ENCODE measurements at regions not wholly inside any gene's neighbourhood (a gene's known extent, or its start where the extent isn't known, plus 50 kb on each side); places are given as distances from the start of the nearest gene placed in this dataset.

DNA sequence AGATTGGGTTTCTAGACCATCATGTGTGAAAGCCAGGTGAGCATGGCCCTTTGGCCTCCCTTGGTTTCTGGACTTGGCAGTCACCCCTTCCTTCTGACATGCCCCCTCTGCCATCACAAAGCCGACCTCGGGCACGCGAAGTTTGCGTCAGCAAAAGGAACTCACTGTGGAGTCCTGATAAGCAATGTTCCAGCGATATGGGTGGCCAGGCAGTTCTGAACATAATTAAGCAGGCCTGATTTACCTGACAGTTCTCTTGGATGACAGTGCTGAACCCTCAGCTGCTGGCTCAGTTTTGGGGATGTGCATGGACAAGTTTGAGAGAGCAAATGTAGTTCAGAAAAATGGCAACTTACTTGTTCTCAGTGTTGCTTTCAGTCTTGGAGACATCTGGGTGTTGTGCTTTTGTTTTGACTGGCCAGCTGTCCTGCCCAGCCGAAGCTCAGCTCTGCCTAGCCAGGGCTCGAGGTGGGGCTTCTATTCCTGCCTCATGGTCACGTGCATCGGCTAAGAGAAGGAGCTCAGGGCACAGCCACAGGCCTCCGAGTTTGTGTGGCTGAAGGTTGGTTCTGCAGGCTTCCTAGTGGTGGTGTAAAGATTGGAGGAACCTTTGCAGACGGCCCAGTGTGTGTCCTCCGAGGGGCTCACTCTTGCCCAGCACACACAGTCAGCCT, 78.3 kb downstream of the CLDN34 start:
- H3K4me2 ChIP-seq (replicated peaks; ENCODE audit: low read depth, low read length, poor library complexity, severe bottlenecking) = no peak overlapping the region
- ATAC-seq (ENCODE audit: low read depth) (no peak), DNase-seq (no peak)
- ChIA-PET CTCF (interaction anchor here (1.0 to 1.2 kb wide), 2 partner anchors 74 to 162 kb away, joined by 3 to 4 read pairs; no protein-coding TSS in a partner anchor), POLR2A (no interaction called here)
- H3K36me3 ChIP-seq (replicated peaks in 1 of 2; ENCODE audit: control extremely low read depth in 1 of 2, control insufficient read depth in 1 of 2, extremely low read depth in 1 of 2, insufficient read depth in 2 of 2, low read length in 1 of 2) = no peaks in the 10 kb centered on the region
- intact Hi-C loops (cut with micrococcal nuclease) = no loop called here
- H3K27ac ChIP-seq (ENCODE audit: low read length in 2 of 2) = no peak overlapping the region
- WGBS (ENCODE audit: insufficient coverage) = 75% methylated on average over 10 of the region's 13 CpGs
- no peak for TF ChIP-seq EZH2 (IDR thresholded peaks at IDR 0.05; ENCODE audit: borderline replicate concordance, insufficient read depth, low read depth, low read length, poor library complexity, severe bottlenecking)
- TF ChIP-seq, protein P1, sequence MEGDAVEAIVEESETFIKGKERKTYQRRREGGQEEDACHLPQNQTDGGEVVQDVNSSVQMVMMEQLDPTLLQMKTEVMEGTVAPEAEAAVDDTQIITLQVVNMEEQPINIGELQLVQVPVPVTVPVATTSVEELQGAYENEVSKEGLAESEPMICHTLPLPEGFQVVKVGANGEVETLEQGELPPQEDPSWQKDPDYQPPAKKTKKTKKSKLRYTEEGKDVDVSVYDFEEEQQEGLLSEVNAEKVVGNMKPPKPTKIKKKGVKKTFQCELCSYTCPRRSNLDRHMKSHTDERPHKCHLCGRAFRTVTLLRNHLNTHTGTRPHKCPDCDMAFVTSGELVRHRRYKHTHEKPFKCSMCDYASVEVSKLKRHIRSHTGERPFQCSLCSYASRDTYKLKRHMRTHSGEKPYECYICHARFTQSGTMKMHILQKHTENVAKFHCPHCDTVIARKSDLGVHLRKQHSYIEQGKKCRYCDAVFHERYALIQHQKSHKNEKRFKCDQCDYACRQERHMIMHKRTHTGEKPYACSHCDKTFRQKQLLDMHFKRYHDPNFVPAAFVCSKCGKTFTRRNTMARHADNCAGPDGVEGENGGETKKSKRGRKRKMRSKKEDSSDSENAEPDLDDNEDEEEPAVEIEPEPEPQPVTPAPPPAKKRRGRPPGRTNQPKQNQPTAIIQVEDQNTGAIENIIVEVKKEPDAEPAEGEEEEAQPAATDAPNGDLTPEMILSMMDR (IDR thresholded peaks at IDR 0.05) = no peak
- H2AFZ ChIP-seq (ENCODE audit: insufficient read depth, low read depth, low read length, poor library complexity, severe bottlenecking) = no peak overlapping the region
- no peaks in the 10 kb centered on the region for H3K27me3 Mint-ChIP-seq
- H3K9me3 Mint-ChIP-seq (ENCODE audit: insufficient read depth) = no peaks in the 10 kb centered on the region
- H3K4me1 ChIP-seq (ENCODE audit: control insufficient read depth in 2 of 2, insufficient read depth in 2 of 2, low read length in 2 of 2) = peaks cover 2 to 13% of the 10 kb centered on the region in 2 donors
- no peak overlapping the region for H3K4me3 Mint-ChIP-seq
- no peak overlapping the region for H3K4me3 ChIP-seq (ENCODE audit: control extremely low read depth in 1 of 5, extremely low read depth in 1 of 5, insufficient read depth in 1 of 5, low read depth in 2 of 5, low read length in 4 of 5)
- peaks cover 5% of the 10 kb centered on the region for H4K20me1 ChIP-seq (ENCODE audit: control insufficient read depth, insufficient read depth, low read length, poor library complexity, severe bottlenecking)
- peaks cover 36% of the 10 kb centered on the region for H3K4me1 Mint-ChIP-seq
- no peak overlapping the region for H3K9ac ChIP-seq (ENCODE audit: low read length)
- H3K9me3 ChIP-seq (ENCODE audit: control extremely low read depth in 1 of 3, control insufficient read depth in 2 of 3, insufficient read depth in 1 of 3, low read length in 2 of 3) = no peaks in the 10 kb centered on the region
- no peaks in the 10 kb centered on the region for H3K27me3 ChIP-seq (replicated peaks in 1 of 4; ENCODE audit: control extremely low read depth in 1 of 4, control insufficient read depth in 3 of 4, insufficient read depth in 4 of 4, low read length in 3 of 4)
- peaks cover 74% of the 10 kb centered on the region for H3K79me2 ChIP-seq (ENCODE audit: control insufficient read depth, insufficient read depth, low read length)
- H3K27ac Mint-ChIP-seq = no peak overlapping the region

DNA sequence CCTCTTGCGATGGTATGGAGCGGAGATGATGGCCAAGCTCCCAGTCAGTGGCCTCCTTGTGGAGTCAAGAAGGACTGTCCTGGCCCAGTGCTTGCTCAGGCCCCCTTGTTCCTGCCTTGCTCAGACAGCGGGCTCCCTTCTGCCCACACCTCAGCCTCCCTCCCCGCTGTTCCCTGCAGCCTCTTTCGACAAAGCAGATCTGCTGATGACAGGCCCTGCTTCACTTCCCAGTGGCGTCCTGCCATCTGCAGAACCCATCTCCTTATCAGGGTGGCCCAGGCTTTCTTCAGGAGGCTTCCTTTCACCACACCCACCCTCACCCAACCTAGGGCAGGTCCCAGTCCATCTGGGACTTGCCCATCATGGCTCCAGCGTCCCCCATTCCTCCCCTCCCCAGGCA, 80.0 kb downstream of the CLDN34 start:
- WGBS (ENCODE audit: insufficient coverage) = 89% methylated on average over 7 of the region's 7 CpGs
- intact Hi-C loops (cut with micrococcal nuclease) = no loop called here
- no peaks in the 10 kb centered on the region for H3K27me3 ChIP-seq (replicated peaks in 1 of 4; ENCODE audit: control extremely low read depth in 1 of 4, control insufficient read depth in 3 of 4, insufficient read depth in 4 of 4, low read length in 3 of 4)
- no peak overlapping the region for H3K4me2 ChIP-seq (replicated peaks; ENCODE audit: low read depth, low read length, poor library complexity, severe bottlenecking)
- H3K79me2 ChIP-seq (ENCODE audit: control insufficient read depth, insufficient read depth, low read length) = peaks cover 59% of the 10 kb centered on the region
- peaks cover 40% of the 10 kb centered on the region for H3K4me1 Mint-ChIP-seq
- DNase-seq (no peak), ATAC-seq (ENCODE audit: low read depth) (no peak)
- no peak overlapping the region for H3K4me3 ChIP-seq (ENCODE audit: control extremely low read depth in 1 of 5, extremely low read depth in 1 of 5, insufficient read depth in 1 of 5, low read depth in 2 of 5, low read length in 4 of 5)
- H3K9me3 Mint-ChIP-seq (ENCODE audit: insufficient read depth) = no peaks in the 10 kb centered on the region
- H3K4me1 ChIP-seq (ENCODE audit: control insufficient read depth in 2 of 2, insufficient read depth in 2 of 2, low read length in 2 of 2) = peaks cover 3 to 5% of the 10 kb centered on the region in 2 donors
- H3K9ac ChIP-seq (ENCODE audit: low read length) = no peak overlapping the region
- no peaks in the 10 kb centered on the region for H3K27me3 Mint-ChIP-seq
- no peak overlapping the region for H3K27ac Mint-ChIP-seq
- TF ChIP-seq, protein P1 (IDR thresholded peaks at IDR 0.05) = no peak
- TF ChIP-seq EZH2 (IDR thresholded peaks at IDR 0.05; ENCODE audit: borderline replicate concordance, insufficient read depth, low read depth, low read length, poor library complexity, severe bottlenecking) = no peak
- ChIA-PET CTCF (no interaction called here), POLR2A (no interaction called here)
- H2AFZ ChIP-seq (ENCODE audit: insufficient read depth, low read depth, low read length, poor library complexity, severe bottlenecking) = no peak overlapping the region
- no peaks in the 10 kb centered on the region for H3K9me3 ChIP-seq (ENCODE audit: control extremely low read depth in 1 of 3, control insufficient read depth in 2 of 3, insufficient read depth in 1 of 3, low read length in 2 of 3)
- H3K4me3 Mint-ChIP-seq = no peak overlapping the region
- no peak overlapping the region for H3K27ac ChIP-seq (ENCODE audit: low read length in 2 of 2)
- peaks cover 5% of the 10 kb centered on the region for H4K20me1 ChIP-seq (ENCODE audit: control insufficient read depth, insufficient read depth, low read length, poor library complexity, severe bottlenecking)
- no peaks in the 10 kb centered on the region for H3K36me3 ChIP-seq (replicated peaks in 1 of 2; ENCODE audit: control extremely low read depth in 1 of 2, control insufficient read depth in 1 of 2, extremely low read depth in 1 of 2, insufficient read depth in 2 of 2, low read length in 1 of 2)

All from B cell (primary cell).